Fibroblast of lung (primary cell): ENCODE measurements at regions not wholly inside any gene's neighbourhood (a gene's known extent, or its start where the extent isn't known, plus 50 kb on each side); places are given as distances from the start of the nearest gene placed in this dataset.

ENCODE experiments used
- EZH2 ChIP-seq: IDR thresholded peaks from 2 replicates; pipeline ENCODE4 v1.5.1; 2012; ENCODE audit warnings: low read length, control low read depth, mild to moderate bottlenecking; ENCODE audit errors: missing control alignments
- TF ChIP-seq, protein P1 (sequence below), 2 donors: IDR thresholded peaks in 1 of 2; conservative IDR thresholded peaks in 1 of 2; 1 replicate in 1 of 2; 2 replicates in 1 of 2; pipeline ENCODE4 v1.5.1; 2011 to 2012; ENCODE audit warnings: low read length in 2 of 2, control low read depth in 1 of 2, inconsistent platforms in 1 of 2, low read depth in 1 of 2, mild to moderate bottlenecking in 1 of 2

DNA sequence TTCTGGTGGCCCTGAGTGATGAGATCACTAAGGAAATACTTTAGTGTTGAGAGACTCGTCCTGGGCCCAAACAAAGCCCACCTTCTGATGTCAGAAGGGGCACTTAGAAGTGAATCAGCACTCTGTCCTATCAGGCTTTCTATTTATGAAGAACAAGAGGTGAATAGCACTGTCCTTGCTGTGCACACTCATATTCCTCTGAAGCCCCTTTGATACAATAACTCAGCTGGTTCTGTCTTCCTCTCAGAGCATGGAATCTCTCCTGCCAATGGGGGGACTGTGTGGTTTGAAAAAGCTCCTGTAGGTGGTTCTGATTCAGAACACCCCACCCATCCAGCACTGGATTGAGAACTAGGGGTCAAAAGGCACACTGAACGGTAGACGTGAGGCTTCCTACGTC is 348.1 kb downstream of the ETS1 start:
- TF ChIP-seq, protein P1, sequence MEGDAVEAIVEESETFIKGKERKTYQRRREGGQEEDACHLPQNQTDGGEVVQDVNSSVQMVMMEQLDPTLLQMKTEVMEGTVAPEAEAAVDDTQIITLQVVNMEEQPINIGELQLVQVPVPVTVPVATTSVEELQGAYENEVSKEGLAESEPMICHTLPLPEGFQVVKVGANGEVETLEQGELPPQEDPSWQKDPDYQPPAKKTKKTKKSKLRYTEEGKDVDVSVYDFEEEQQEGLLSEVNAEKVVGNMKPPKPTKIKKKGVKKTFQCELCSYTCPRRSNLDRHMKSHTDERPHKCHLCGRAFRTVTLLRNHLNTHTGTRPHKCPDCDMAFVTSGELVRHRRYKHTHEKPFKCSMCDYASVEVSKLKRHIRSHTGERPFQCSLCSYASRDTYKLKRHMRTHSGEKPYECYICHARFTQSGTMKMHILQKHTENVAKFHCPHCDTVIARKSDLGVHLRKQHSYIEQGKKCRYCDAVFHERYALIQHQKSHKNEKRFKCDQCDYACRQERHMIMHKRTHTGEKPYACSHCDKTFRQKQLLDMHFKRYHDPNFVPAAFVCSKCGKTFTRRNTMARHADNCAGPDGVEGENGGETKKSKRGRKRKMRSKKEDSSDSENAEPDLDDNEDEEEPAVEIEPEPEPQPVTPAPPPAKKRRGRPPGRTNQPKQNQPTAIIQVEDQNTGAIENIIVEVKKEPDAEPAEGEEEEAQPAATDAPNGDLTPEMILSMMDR (conservative IDR thresholded peaks at IDR 0.05 in 1 of 2, IDR thresholded peaks at IDR 0.05 in 1 of 2; ENCODE audit: low read depth in 1 of 2, low read length in 2 of 2), result no peak
- no peak for TF ChIP-seq EZH2
